ENCODE measurements at regions not wholly inside any gene's neighbourhood (a gene's known extent, or its start where the extent isn't known, plus 50 kb on each side); places are given as distances from the start of the nearest gene placed in this dataset.

GRCh38 chr11:69918231-69918937 is 99.2 kb upstream of the FGF3 start:
- DNase-seq (ENCODE audit: low read depth), result no peak

GRCh38 chr11:69918938-69919650 is 99.9 kb upstream of the FGF3 start:
- peak; percentile 16 for DNase-seq (ENCODE audit: low read depth)

GRCh38 chr11:69919659-69920344 is 100.6 kb upstream of the FGF3 start:
- no peak for DNase-seq (ENCODE audit: low read depth)

- DNase-seq (ENCODE audit: low read depth), result no peak
These were observed 101.3 kb upstream of the FGF3 start for GRCh38 chr11:69920345-69921127.

- DNase-seq (ENCODE audit: low read depth), result no peak
These were observed 102.2 kb upstream of the FGF3 start for GRCh38 chr11:69921128-69922014.

GRCh38 chr11:69922015-69922595 is 102.9 kb upstream of the FGF3 start:
- no peak for DNase-seq (ENCODE audit: low read depth)

- DNase-seq (ENCODE audit: low read depth), result no peak
These were observed 103.4 kb upstream of the FGF3 start for GRCh38 chr11:69922596-69923111.

- DNase-seq (ENCODE audit: low read depth), result no peak
These were observed 104.0 kb upstream of the FGF3 start for GRCh38 chr11:69923196-69923595.

- no peak for DNase-seq (ENCODE audit: low read depth)
These were observed 104.6 kb upstream of the FGF3 start for GRCh38 chr11:69923641-69924307.

GRCh38 chr11:69924308-69925161 is 105.3 kb upstream of the FGF3 start:
- DNase-seq (ENCODE audit: low read depth), result no peak

- DNase-seq (ENCODE audit: low read depth), result no peak
These were observed 106.4 kb upstream of the FGF3 start for GRCh38 chr11:69925366-69926196.

- no peak for DNase-seq (ENCODE audit: low read depth)
These were observed 107.3 kb upstream of the FGF3 start for GRCh38 chr11:69926376-69927050.

GRCh38 chr11:69928121-69928520 is 108.9 kb upstream of the FGF3 start:
- DNase-seq (ENCODE audit: low read depth), result no peak

- no peak for DNase-seq (ENCODE audit: low read depth)
These were observed 109.8 kb upstream of the FGF3 start for GRCh38 chr11:69928975-69929374.

- DNase-seq (ENCODE audit: low read depth), result no peak
These were observed 111.2 kb upstream of the FGF3 start for GRCh38 chr11:69930081-69931059.

Measured in stromal cell of bone marrow (primary cell).